ENCODE measurements at regions not wholly inside any gene's neighbourhood (a gene's known extent, or its start where the extent isn't known, plus 50 kb on each side); places are given as distances from the start of the nearest gene placed in this dataset.

DNA sequence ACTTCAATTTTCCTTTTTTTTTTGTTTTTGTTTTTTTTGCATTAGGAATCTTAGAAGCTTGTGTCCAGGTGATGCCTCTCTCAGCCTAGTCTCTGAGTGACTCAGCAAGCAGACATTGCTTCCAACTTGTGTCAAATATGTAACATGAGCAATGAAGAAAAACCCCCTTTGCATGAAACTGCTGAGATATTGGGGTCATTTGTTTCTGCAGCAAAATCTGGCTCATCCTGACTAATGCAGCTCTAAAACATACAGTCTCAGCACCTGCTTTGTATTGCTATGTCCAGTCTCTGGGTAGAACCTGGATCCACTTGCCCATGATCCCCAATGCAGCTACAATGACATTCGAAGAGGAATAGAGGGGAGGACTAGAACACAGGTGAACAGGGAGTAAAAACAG, 55.7 kb upstream of the LRFN2 start:
- TF ChIP-seq EZH2 (IDR thresholded peaks at IDR 0.05; ENCODE audit: borderline replicate concordance, low read depth, low read length, poor library complexity, severe bottlenecking) = no peak
- TF ChIP-seq, protein P1, sequence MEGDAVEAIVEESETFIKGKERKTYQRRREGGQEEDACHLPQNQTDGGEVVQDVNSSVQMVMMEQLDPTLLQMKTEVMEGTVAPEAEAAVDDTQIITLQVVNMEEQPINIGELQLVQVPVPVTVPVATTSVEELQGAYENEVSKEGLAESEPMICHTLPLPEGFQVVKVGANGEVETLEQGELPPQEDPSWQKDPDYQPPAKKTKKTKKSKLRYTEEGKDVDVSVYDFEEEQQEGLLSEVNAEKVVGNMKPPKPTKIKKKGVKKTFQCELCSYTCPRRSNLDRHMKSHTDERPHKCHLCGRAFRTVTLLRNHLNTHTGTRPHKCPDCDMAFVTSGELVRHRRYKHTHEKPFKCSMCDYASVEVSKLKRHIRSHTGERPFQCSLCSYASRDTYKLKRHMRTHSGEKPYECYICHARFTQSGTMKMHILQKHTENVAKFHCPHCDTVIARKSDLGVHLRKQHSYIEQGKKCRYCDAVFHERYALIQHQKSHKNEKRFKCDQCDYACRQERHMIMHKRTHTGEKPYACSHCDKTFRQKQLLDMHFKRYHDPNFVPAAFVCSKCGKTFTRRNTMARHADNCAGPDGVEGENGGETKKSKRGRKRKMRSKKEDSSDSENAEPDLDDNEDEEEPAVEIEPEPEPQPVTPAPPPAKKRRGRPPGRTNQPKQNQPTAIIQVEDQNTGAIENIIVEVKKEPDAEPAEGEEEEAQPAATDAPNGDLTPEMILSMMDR (conservative IDR thresholded peaks at IDR 0.05; ENCODE audit: low read depth, low read length) = no peak
